ENCODE measurements at regions not wholly inside any gene's neighbourhood (a gene's known extent, or its start where the extent isn't known, plus 50 kb on each side); places are given as distances from the start of the nearest gene placed in this dataset.

DNA sequence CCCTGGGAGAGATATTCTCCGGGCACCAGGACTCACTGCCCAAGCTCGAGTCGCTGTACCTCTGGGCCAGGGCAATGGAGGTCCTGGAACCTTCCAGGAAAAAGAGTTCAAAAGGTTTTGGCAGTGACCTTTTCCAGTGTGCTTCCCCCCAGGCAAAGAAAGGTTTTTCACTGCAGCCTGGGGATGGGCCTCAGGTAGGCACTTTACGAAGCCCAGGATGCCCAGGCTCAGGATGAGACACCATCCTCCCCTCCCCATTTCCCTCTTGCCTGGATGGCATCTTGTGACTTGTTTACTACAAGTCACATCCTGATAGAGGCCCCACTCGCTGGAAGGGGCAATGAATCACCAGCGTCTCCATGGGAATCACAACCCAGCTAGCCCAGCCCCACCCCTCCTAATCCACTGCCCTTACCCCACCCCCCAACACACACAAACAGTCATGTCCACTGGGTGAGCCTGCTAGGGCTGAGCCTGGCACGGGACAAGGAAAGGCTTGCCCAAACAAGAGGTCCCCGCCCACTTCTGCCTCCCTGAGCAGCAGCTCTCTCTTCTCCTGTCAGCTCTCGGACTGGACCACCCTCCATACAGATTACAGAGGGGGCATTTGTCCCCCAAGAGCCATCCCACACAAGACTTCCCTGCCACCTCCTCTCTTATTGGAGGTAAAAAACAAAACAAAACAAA lies 93.8 kb upstream of the SMNDC1 start:
- DNase-seq (ENCODE audit: low read depth): no peak

DNA sequence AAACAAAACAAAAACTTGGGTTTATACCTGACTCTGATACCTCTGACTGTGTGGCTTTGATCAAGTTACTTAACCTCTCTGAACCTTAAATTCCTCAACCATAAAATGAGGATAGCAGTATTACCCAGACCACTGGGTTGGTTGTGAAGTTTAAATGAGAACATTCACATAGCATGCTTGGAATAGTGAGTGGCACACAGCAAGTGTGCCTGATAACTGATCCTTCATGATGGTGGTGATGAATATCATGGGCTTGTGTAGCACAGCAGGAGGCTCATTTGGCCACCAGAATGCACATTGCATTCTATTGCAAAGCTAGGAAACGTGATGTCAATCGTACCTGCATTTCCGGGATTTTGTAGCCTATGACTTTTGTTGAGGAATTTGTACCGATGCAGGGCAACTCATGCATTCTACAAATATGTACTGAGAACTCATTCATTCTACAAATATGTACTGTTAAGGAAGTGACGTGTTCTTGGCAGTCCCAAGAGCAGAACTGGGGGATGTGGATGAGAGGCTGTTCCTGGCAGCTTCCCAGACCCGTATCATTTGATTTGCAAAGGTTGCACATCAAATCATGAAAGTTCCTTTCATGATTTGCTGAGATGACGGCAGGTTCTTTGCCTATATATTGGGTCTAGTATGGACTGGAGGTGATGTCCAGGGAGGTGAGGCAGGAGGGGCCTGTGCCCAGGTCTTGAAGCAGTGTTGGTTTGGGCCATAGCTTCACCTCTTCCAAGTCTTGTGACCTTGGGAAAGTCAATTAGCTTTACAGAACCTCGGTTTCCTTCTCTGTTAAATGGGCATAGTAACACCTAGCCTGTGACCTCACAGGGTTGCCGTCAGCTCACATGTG lies 94.6 kb upstream of the SMNDC1 start:
- no peak for DNase-seq (ENCODE audit: low read depth)

DNA sequence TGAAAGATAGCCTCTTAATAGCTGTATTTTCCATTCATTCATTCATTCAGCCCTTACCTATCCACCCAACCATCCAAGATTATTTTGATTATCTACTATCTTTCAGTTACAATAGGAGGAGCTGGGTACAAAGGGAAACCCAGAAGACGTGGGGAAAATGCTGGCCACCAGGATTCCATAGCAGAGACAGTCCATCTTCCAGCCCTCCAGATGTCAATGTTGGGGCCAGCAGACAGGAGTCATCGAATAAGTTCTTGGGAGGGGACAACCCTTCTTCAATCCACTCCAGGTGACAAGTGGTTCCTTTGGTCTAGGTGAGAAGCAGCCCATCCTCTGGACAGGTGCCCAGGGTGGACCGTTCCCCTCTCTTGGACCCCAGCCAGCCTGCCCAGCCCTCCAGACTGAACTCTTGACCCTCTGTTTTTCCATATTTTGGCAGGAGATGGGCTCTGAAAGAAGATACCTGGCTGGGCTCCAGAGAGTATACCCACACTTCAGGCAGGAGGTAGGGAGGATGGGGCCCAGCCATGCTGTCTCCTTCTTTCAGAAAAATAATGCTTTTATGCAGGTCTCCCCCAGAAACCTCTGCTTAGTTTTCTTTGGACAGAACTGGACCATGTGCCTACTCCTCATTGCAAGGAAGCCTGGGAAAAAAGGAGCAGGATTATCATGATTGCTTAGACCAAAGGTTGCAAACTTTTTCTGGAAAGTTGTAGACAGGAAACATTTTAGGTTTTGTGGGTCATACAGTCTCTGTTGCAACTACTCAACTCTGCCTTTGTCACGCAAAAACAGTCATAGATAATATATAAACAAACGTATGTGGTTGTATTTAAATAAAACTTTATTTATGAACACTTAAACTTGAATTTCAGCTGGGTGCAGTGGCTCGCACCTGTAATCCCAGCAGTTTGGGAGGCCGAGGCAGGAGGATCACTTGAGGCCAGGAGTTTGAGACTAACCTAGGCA lies 95.5 kb upstream of the SMNDC1 start:
- no peak for DNase-seq (ENCODE audit: low read depth)

DNA sequence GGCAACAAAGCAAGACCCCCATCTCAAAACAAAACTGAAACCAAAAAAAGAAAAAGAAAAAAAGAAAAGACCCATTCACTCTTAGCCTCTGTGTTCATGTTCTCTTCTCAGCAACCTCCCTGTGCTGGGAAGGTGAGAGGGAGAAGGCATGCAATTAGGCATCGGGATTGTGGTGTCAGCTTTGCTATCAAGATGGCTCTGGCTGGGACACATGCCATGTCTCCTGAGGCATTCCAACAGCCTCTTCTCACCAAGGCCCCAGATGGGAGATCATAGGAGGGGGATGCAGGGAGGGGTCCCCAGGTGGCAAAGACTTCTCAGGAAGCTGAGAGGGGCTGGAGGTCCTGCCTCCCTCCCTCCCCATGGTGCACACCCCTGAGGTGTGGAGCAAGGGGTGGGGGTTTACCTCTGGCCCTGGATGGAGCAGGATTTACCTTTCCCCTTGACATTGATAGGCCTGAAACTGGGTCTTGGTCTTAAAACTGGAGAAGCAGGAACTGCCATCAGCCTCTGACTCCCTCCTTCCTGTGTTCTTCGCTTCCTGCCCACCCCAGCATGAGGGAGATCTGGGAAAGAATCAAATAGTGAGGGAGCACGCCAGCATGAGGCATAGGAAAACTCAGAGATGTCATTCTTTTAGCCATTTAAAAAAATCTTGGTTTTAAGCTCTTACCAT lies 96.2 kb upstream of the DUSP5 start:
- no peak for DNase-seq (ENCODE audit: low read depth)

DNA sequence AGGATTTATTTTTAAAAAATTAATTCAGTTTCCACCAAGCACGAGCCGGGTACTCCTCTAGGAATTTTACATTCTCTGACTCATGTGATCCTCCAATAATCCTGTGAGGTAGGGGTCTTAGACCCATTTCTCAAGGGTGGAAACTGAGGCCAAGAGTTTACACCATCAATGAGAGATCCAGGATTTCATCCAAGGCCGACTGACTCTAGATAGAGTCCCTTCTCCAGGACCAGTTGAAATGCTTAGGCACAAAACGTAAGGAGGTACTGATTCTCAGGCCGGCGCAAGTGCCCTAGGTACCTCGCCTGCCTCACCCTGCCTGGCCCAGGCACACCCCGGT lies 95.7 kb upstream of the DUSP5 start:
- DNase-seq (ENCODE audit: low read depth): no peak

DNA sequence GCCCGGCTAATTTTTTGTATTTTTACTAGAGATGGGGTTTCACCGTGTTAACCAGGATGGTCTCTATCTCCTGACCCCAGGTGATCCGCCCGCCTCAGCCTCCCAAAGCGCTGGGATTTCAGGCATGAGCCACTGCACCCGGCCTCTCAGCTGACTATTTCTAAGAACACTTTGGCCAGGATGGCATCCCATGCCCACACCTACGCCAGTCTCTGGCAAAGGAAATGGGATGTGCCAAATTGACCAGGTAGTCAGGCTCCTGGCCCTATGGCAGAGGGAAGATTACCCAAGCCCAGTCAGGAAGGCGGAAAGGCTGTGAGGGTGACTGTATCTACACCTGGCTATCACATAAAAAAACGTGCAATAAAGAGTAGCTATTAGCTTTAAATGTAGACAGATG lies 94.1 kb upstream of the DUSP5 start:
- DNase-seq (ENCODE audit: low read depth): no peak

DNA sequence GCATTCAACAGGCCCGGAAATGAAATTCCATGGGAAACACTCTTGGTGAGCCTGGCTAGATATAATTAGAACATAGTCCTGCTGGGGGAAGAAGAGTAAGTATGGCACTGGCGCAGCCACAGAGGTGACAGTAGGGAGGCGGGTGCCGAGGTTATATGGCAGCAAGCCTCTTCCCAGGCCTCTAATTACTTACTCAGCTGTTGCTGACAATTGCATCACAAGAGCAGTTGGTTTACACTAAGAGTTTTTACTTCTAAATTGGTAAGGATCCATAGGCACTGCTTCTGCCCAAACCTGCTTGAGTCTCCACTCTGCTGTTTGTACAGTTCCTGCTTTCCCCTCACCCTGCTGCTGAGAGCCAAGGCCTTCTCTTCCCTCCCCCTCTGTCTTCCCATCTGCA lies 93.3 kb upstream of the DUSP5 start:
- no peak for DNase-seq (ENCODE audit: low read depth)

DNA sequence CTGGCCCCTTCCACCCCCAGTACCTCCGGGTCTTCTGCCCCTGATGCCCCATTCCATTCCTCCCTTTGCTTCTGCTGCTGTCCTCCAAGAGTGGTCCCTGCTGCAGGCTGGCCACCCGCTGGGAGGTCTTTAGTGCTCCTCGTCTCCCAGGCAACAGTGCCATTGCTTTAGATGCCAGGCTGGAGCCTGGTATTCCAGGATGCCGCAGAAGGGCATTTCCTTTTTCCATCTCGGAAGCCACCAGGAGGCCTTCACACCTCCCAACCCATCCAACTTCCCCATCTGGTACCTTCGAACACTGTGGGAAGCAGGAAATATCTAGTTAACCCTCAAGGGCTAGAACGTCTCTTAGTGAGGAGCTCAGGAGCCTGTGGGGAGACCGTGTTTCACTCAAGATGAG lies 92.9 kb upstream of the DUSP5 start:
- no peak for DNase-seq (ENCODE audit: low read depth)

DNA sequence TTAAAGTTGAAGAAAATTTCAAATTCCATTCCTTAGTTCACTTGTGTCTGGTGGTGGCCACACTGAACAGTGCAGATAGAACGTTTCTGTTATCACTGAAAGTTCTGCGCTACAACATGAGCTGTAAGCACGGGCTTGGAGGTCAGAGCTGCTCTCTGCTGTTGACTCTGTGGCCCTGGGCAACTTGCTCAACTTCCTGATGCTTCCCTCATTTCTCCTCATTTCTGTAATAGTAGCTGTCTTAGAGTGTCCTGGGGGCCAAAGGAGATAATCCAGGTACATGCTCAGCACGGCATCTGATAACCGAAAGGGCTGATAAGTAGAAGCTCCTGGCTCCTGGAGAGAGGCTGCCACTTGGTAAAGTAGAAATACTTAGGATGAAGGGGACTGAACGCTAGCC lies 92.3 kb upstream of the DUSP5 start:
- no peak for DNase-seq (ENCODE audit: low read depth)

DNA sequence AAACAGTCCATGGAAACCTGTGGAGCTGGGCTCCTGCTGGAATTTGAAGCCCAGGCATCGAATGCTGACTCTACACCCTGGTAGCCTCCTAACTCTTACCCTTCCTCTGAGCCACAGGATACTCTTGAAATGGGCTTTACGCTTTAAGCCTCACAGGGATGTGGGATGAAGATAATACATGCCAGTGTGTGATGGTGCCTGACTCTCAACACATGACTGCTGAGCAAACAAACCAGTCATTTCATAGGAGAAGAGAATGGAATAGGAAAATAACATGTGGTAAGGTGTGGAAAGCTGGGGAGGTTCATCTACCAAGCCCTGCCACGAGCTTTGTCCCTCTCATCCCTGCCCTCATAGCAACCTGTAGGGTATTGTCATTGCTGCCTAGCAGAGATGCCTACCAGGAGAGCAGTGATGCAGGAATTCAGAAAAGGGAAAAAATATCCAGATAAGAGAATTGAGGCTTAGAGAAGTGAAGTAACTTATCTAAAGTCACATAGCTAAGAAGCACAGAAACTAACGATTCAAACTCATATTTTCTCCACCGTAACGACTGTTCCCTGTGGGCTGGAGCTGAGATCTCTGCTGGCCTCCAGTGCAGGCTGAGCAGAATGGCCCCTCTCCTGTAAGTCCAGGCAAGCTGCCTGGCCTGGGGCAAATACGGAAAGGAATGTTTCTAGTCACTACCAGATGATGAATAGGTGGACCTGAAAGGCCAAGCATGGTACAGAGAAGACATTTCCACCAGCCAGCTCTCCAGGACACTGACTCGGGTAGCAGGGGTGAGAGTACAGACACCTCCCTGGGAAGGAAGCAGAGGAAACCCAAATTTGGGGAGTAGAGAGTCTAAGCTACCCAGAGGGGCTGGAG lies 90.2 kb upstream of the DUSP5 start:
- DNase-seq (ENCODE audit: low read depth): no peak

DNA sequence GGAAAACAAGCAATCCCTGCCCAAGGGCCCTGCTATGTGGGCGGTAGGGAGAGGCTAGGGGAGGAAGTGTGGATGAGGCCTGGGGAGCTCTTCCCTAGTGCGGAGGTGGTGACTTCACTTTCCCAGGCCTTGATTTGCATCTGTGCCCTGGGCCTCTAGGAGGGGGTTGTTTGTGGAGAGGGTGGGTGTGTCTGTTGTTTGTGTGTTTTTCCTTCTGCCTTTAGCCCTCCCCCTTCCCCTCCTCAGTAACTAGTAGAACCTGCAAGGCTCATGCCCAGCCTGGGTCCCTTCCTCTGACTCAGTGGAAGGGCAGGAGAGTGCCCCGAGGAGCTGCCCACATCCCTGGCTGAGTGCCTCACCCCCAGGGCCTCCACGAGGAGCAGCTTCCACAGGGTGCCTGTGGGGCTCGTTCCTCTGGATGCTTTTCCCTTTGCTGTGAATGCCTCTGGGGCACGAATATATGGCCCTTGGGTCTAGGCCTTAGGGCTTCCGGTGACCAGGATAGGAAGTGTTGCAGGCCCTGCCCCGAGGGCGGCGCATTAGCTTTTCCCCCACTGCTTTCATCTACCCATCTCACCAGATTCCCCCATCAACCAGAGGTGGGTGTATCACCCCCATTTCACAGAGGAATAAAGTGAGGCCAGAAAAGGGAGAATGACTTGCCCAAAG lies 89.4 kb upstream of the DUSP5 start:
- no peak for DNase-seq (ENCODE audit: low read depth)

DNA sequence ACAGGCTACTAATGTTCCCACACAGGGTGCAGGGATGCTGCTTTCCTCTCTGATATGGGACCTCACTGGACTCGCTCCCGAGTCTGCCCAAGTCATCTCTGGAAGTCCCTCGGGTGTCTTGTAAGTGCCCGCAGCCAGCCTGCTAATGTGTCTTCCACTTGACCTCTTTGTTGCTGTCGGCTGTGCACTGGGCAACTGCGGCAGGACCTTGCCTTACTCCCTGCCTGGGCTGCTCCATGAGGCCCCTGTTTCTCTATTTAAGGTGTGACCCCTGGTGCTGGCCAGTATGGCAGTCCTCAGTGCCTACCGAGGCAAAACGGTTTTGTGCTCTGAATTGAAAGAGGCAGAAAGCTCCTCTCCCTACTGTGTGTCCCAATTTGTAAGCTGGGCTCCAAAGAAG lies 88.8 kb upstream of the DUSP5 start:
- no peak for DNase-seq (ENCODE audit: low read depth)

DNA sequence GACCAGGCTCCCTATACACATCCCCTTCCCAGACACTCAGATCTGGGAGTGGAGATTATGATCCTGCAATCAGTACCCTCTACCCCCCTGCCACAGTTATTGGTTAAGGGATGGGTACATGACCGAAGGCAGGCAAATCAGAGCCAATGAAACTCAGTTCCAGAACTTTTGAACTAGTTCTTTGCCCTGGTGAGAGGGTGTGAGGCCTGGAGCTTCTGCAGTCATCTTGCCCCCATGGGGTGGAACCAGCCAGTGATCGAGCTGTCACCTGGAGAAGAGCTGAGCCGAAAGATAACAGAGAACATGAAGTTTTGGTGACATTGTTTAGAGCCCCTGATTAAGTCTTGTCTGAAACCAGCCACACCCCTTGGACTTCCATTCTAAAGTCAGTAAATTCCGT lies 88.2 kb upstream of the DUSP5 start:
- no peak for DNase-seq (ENCODE audit: low read depth)

DNA sequence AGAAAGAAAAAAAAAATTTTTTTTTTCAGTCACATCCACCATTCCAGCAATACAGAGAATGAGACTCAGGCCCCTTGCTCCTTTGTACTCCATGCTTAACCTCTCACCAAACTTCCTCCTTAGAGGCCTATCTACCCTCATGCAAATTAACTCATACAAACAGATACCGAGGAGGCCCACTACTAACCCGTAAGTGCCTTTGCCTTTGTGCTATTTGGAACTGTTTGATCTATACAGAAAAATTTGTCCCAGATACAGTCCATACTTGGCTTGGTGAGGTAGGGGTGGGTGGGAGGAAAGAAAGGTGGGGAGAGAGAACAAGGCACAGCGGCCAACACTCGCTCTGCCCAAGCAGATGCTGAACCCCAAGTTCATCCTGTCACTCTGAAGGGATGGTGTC lies 87.8 kb upstream of the DUSP5 start:
- DNase-seq (ENCODE audit: low read depth): no peak

DNA sequence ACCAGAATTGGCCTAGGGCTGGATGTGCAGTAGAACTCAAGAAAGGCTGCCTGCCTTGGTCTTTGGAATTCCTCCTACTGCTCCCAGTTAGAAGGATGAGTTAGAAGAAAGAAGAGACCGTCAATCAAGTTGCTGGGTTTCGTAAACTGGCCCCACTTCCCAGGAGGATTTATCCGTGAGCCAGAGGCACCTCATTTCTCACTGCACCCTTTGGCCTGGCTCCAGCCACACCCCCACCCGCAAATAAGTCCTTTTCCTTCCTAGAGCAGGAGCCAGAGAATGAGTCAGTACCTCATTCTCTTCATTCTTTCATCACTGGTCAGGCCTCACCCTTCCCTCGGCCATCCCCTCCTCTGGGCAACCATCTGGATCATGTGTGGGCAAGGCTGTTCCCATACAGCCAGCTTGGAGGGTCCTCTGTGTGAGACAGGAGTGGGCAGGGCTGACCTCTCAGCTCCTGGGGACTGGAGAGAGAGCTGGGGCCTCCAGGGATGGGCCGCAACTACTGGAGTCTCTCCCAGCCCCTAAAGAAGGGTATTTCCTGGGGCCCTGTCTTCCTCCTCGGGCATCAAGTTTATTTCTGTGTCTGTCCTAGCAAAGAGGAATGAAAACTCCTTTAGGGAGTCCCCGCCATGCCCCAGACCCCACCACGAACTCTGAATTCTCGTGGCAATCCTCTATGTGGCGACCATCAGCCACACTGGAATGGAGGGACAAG lies 87.2 kb upstream of the DUSP5 start:
- no peak for DNase-seq (ENCODE audit: low read depth)

DNA sequence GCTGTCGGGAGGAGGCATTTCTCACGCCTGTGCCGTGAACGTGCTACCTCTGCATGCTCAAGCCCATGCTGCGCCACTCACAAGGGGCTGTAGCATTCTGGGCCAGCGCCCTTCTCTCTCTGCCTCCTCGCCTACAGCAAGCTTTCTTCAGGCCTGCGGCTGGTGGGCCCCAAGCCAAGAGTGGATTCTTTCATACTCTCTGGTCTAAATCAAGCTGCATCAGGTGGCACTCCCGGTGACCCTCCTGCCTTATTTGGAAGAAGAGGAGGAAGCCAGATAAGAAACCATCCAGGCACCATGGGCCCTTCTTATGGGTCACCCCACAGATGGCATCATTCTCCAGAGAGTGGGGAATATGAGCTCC lies 86.7 kb upstream of the DUSP5 start:
- no peak for DNase-seq (ENCODE audit: low read depth)

DNA sequence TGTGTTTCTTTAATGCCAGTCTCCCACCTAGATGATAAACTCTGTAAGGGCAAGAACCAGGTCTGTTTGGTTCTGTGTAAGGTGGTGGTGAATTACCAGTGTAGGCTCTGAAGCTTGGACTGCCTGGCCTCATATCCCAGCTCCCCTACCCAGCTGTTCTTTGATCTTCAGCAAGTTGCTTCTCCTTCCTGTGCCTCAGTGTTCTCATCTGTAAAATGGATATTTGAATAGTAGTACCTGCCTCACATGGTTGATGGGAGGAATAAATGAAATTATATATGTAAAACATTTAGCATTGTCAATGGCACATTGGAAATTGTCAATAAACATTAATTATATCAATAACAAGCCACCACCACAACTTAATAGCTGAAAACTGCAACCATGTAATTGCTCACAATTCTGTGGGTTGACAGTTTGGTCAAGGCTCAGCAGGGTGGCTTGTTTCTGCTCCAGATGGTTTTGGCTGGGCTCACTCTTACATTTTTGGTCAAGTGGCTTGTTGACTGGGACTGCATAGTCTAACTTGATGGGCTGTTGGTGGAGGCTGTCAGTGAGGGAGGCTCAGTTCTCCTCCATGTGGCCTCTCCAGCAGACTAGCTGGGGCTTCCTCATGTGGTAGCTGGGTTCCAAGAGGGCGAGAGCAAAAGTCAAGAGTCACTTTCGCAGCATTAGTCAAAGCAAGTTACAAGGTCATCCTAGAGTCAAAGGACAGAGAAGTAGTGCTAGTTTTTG lies 84.5 kb upstream of the DUSP5 start:
- no peak for DNase-seq (ENCODE audit: low read depth)

DNA sequence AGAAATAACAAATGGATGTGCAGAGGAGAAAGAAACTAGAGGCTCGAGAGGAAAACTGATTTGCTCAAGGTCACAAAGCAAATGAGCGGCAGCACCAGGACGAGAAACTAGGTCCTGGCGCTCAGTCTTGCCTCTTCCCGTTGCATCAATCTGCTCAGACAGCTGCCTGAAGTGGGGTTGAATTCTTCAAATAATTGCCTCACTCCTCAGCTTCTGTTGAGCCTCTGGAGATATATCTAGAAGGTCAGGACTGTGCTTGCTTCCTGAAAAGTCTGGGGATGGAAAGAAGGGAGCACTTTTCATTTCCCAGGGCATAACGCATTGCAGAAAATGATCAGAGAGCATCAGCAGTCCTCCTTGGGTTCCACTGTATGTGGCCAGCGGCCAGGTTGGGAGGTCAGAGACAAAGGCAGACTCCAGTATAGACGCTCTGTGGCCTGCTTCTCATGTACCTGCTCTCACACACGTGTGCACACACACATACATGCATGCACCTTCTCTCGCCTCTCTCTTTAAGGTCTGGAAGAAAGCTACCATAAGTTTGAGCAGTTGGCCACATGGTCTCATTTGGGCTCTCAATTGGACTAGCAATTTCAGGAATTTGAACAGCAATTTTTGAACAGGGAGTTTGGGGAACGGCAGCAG lies 83.7 kb upstream of the DUSP5 start:
- no peak for DNase-seq (ENCODE audit: low read depth)

Data from activated T-helper 1 cell treated with Interleukin-2 at 50 U/mL for 16 hours (primary cell).